ENCODE measurements at regions not wholly inside any gene's neighbourhood (a gene's known extent, or its start where the extent isn't known, plus 50 kb on each side); places are given as distances from the start of the nearest gene placed in this dataset.

- intact Hi-C loops (cut with micrococcal nuclease) = no loop called here
These were observed 65.7 kb upstream of the SLC38A2 start for GRCh38 chr12:46438256-46438655.

DNA sequence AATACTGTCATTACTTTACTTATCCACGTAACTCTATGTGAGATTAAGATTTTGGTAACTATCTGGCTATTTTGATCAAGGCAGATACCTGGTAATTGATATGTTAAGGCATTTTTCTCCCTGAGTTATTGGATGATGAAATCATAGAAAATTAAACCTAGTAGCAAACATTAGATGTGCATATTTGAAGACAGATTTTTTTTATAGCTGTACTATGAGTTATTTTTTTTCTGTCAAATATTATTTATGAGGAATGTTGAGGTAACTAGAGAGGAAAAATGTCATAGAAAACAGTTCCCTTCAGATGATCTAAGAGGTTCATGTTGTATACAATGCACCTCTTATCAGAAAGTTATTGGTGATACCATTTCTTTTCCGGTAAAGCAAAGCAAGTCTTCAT, 64.9 kb upstream of the SLC38A2 start:
- intact Hi-C loops (cut with micrococcal nuclease) = no loop called here

DNA sequence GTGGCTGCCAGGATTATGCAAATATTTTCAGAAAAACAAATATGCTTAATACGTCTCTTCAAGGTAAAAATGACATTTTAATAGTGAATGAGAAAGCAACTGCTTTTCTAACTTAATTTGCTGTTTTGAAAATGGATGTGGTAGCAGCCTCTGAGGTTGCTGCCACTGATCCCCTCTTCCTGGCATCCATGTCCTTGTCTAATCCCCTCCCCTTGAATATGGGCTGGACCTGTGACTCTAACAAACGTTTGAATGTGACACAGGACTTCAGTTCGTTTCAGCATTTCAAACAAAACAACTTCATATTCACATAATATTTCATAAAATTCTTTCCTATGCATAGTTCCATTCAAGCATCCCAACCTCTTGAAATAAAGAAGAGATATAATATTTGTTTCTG, 64.2 kb upstream of the SLC38A2 start:
- intact Hi-C loops (cut with micrococcal nuclease) = no loop called here

- intact Hi-C loops (cut with micrococcal nuclease) = no loop called here
These were observed 63.1 kb upstream of the SLC38A2 start for GRCh38 chr12:46435625-46436024.

GRCh38 chr12:46435029-46435428, 62.5 kb upstream of the SLC38A2 start:
- intact Hi-C loops (cut with micrococcal nuclease) = no loop called here

GRCh38 chr12:46433829-46434228, 61.3 kb upstream of the SLC38A2 start:
- intact Hi-C loops (cut with micrococcal nuclease) = no loop called here

- intact Hi-C loops (cut with micrococcal nuclease) = no loop called here
These were observed 59.8 kb upstream of the SLC38A2 start for GRCh38 chr12:46432325-46432724.

DNA sequence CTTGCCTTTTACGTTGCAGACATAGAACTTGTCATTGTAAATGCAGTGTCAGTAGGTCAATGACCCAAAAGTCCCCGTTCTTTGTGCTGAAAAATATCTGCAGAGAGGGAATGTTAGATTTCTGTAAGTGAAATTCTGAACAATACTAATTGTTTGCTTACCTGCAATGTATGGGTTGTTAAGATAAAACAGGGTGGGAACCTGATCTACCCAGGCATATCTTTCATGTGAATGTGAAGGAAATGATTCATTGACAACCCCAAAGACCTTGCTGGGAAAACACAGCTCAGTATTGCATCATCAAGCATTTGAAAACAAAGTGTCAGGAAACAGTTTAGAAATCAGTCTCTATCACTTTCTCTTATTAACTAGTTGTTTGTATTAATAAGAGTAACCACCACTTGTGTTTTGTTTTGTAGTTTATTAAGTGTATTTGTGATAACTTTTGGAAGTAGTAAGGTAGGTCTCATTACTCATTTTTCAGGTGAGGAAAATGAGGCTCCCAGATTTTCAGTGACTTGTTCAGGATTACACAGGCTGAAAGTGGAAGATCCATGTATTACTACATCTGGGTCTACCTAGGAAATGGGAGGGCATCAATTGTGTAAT, 57.9 kb upstream of the SLC38A2 start:
- intact Hi-C loops (cut with micrococcal nuclease) = no loop called here

Data from T-helper 2 cell treated with Interferon-gamma antibody and Interleukin-4, amounts not matched to agents 100 ng/mL and 5 ng/mL, for 36 hours (primary cell).